KMS-11 (cell line): ENCODE measurements at regions not wholly inside any gene's neighbourhood (a gene's known extent, or its start where the extent isn't known, plus 50 kb on each side); places are given as distances from the start of the nearest gene placed in this dataset.

Source experiments
- H2AFZ ChIP-seq: fragments of 200-600 bp; sonication (generic); 2 replicates; pipeline ENCODE4 v1.6.1; 2016; ENCODE audit warnings: antibody characterized with exemption, mixed run types, low read depth
- H3K27ac ChIP-seq: fragments of 200-600 bp; sonication (generic); 2 replicates; pipeline ENCODE4 v1.6.1; 2016; ENCODE audit warnings: mild to moderate bottlenecking, mixed run types
- H3K27me3 ChIP-seq: fragments of 200-600 bp; sonication (generic); 2 replicates; pipeline ENCODE4 v1.6.1; 2017; ENCODE audit warnings: mild to moderate bottlenecking, low read depth, mixed run types, moderate library complexity; ENCODE audit not compliant: insufficient read depth
- H3K36me3 ChIP-seq: fragments of 200-600 bp; sonication (generic); 2 replicates; pipeline ENCODE4 v1.6.1; 2017; ENCODE audit warnings: mild to moderate bottlenecking, mixed run types; ENCODE audit not compliant: insufficient read depth
- H3K4me1 ChIP-seq: fragments of 200-600 bp; sonication (generic); 2 replicates; pipeline ENCODE4 v1.6.1; 2016; ENCODE audit warnings: mild to moderate bottlenecking, low read depth, mixed run types; ENCODE audit not compliant: poor library complexity, severe bottlenecking
- H3K4me2 ChIP-seq: fragments of 200-600 bp; sonication (generic); 2 replicates; pipeline ENCODE4 v1.7.0; 2016; ENCODE audit warnings: mild to moderate bottlenecking, mixed run types
- H3K4me3 ChIP-seq: fragments of 200-600 bp; sonication (generic); IDR thresholded peaks from 2 replicates; pipeline ENCODE4 v1.6.1; 2017; ENCODE audit warnings: low read depth, low read length, mixed read lengths; ENCODE audit not compliant: insufficient read depth
- H3K79me2 ChIP-seq: fragments of 200-600 bp; sonication (generic); 2 replicates; pipeline ENCODE4 v1.6.1; 2016; ENCODE audit warnings: low read depth, mixed run types; ENCODE audit not compliant: insufficient read depth
- H3K9ac ChIP-seq: fragments of 200-600 bp; sonication (generic); 2 replicates; pipeline ENCODE4 v1.6.1; 2016; ENCODE audit warnings: mild to moderate bottlenecking, mixed run types
- H4K20me1 ChIP-seq: fragments of 200-600 bp; sonication (generic); 2 replicates; pipeline ENCODE4 v1.6.1; 2016; ENCODE audit warnings: mild to moderate bottlenecking, mixed run types; ENCODE audit not compliant: insufficient read depth
- CTCF ChIP-seq: fragments of 200-600 bp; sonication (generic); conservative IDR thresholded peaks from 2 replicates; pipeline ENCODE4 v1.6.1; 2017; ENCODE audit warnings: low read depth, mild to moderate bottlenecking, antibody characterized with exemption, low read length, moderate library complexity, mixed read lengths

GRCh38 chr10:25805986-25806385 lies 128.0 kb upstream of the MYO3A start:
- H3K9ac ChIP-seq, result no peak overlapping the region
- H3K36me3 ChIP-seq, result no peaks in the 10 kb centered on the region
- H4K20me1 ChIP-seq, result no peaks in the 10 kb centered on the region
- no peaks in the 10 kb centered on the region for H3K27me3 ChIP-seq
- H3K27ac ChIP-seq, result no peak overlapping the region
- H2AFZ ChIP-seq, result no peak overlapping the region
- no peak overlapping the region for H3K4me3 ChIP-seq
- H3K4me2 ChIP-seq, result no peak overlapping the region
- peaks cover 4% of the 10 kb centered on the region for H3K4me1 ChIP-seq
- no peaks in the 10 kb centered on the region for H3K79me2 ChIP-seq
- no peak for TF ChIP-seq CTCF

- no peaks in the 10 kb centered on the region for H3K36me3 ChIP-seq
- H3K9ac ChIP-seq, result no peak overlapping the region
- TF ChIP-seq CTCF, result no peak
- no peaks in the 10 kb centered on the region for H3K79me2 ChIP-seq
- no peak overlapping the region for H3K4me3 ChIP-seq
- H3K27me3 ChIP-seq, result no peaks in the 10 kb centered on the region
- H3K27ac ChIP-seq, result no peak overlapping the region
- H3K4me2 ChIP-seq, result no peak overlapping the region
- H4K20me1 ChIP-seq, result no peaks in the 10 kb centered on the region
- peaks cover 4% of the 10 kb centered on the region for H3K4me1 ChIP-seq
- H2AFZ ChIP-seq, result no peak overlapping the region
Measured at GRCh38 chr10:25808372-25808771, 125.7 kb upstream of the MYO3A start.

DNA sequence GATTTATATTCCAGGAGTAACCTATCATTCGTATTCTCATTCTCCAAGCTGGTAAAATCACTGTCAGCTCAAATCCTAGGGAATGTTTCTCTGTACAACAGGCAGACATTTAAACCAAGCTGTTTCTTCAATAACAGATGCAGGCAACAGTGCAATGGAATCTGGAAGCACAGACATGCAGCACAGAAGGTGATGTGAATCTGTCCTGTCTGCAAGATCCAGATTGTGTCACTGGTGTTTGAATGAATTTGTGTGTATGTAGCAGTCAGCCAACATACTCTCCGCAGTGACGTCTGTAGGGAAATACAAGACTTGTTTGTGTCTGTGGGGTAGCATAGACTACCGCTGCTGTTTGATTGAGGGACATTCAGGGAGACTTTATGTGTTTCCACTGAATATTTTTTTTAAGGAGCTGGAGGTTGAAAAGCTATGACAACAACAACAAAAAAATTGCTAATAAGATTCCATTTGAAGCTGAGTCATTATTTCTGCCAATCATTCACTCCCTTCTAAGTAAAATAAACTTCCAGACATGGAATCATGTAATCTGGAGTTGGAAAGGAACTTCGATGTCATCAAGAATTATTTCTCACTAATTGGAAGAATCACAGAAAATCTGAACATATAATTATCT lies 122.9 kb upstream of the MYO3A start:
- H4K20me1 ChIP-seq, result no peaks in the 10 kb centered on the region
- H3K36me3 ChIP-seq, result no peaks in the 10 kb centered on the region
- H3K27me3 ChIP-seq, result no peaks in the 10 kb centered on the region
- no peak overlapping the region for H3K9ac ChIP-seq
- no peaks in the 10 kb centered on the region for H3K79me2 ChIP-seq
- H3K4me2 ChIP-seq, result no peak overlapping the region
- no peak overlapping the region for H3K27ac ChIP-seq
- H3K4me1 ChIP-seq, result peaks cover 15% of the 10 kb centered on the region
- no peak overlapping the region for H3K4me3 ChIP-seq
- H2AFZ ChIP-seq, result no peak overlapping the region
- no peak for TF ChIP-seq CTCF

DNA sequence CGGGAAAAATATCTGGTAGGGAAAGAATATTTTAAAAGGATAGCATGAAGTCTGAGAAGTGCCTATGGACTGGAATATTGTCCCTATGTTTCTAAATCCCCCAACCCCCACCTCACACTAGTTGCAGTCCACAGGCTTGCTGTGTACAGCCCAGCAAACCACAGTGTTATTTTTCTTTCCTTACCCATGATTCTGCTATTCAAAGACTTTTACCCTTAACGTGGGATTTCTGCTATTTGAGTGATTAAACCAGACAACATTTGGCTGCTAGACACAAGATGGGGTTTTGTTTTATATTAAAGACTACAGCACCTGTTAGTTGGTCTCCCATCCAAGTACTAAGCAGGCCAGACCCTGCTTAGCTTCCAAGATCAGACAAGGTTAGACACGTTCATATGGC lies 120.5 kb upstream of the MYO3A start:
- Histone ChIP-seq H3K4me3 (no peak overlapping the region), H3K36me3 (no peaks in the 10 kb centered on the region), H3K79me2 (no peaks in the 10 kb centered on the region), H4K20me1 (no peaks in the 10 kb centered on the region), H3K27ac (no peak overlapping the region), H3K9ac (no peak overlapping the region), H3K4me2 (no peak overlapping the region), H3K27me3 (no peaks in the 10 kb centered on the region), H2AFZ (no peak overlapping the region), H3K4me1 (peaks cover 26% of the 10 kb centered on the region)
- TF ChIP-seq CTCF, result no peak
